Gastroesophageal sphincter (tissue), 3 donors: ENCODE measurements at regions not wholly inside any gene's neighbourhood (a gene's known extent, or its start where the extent isn't known, plus 50 kb on each side); places are given as distances from the start of the nearest gene placed in this dataset.

Experiments
- CTCF ChIP-seq, 4 experiments: fragments of 200-600 bp in 2 of 4; fragments of 450-650 bp in 2 of 4; sonication (generic) in 1 of 4; IDR thresholded peaks; one replicate each; pipeline ENCODE4 v1.5.1; 2017 to 2019; ENCODE audit warnings: antibody characterized with exemption in 4 of 4, mild to moderate bottlenecking in 2 of 4, moderate library complexity in 2 of 4
- EP300 ChIP-seq: sonication (generic); formaldehyde crosslinking; IDR thresholded peaks from one replicate; pipeline ENCODE4 v1.6.1; 2017; ENCODE audit warnings: antibody characterized with exemption, mild to moderate bottlenecking
- POLR2A ChIP-seq, 2 donors: fragments of 450-650 bp; IDR thresholded peaks; one replicate each; pipeline ENCODE4 v1.6.1; 2017; ENCODE audit warnings: antibody characterized with exemption in 2 of 2, mild to moderate bottlenecking in 2 of 2, moderate library complexity in 1 of 2
- POLR2AphosphoS5 ChIP-seq: sonication (generic); formaldehyde crosslinking; IDR thresholded peaks from one replicate; pipeline ENCODE4 v1.6.1; 2017; ENCODE audit warnings: antibody characterized with exemption

GRCh38 chr16:85458968-85459367 lies 154.2 kb upstream of the GSE1 start:
- TF ChIP-seq CTCF (IDR thresholded peaks at IDR 0.05) (no peak), POLR2A (IDR thresholded peaks at IDR 0.05) (no peak), POLR2AphosphoS5 (no peak), EP300 (no peak)
